NCI-H345 (cell line): ENCODE measurements at regions not wholly inside any gene's neighbourhood (a gene's known extent, or its start where the extent isn't known, plus 50 kb on each side); places are given as distances from the start of the nearest gene placed in this dataset.

Experiments
- DNase-seq: peaks from one replicate; lab custom pipeline; 2025; lab: John Stamatoyannopoulos, UW

DNA sequence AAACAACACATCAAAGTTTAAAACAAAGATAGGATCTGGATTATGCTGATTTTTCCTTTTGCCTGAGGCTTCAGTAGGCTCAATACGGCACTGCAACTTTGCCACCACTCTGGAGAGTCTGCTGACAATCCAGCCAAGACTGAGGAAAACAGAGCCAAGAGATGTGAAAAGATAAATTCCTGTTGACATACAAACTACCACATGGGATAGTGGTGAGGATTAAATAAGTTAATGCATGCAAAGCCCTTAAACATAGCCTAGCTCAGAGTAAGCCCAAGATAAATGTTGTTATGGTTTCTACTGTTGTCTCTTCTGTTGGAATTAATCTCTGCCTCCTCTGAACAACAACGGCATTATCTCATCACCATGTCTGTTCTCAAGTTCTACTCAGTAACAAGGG is 245.9 kb upstream of the LMCD1 start:
- DNase-seq, result no peak

DNA sequence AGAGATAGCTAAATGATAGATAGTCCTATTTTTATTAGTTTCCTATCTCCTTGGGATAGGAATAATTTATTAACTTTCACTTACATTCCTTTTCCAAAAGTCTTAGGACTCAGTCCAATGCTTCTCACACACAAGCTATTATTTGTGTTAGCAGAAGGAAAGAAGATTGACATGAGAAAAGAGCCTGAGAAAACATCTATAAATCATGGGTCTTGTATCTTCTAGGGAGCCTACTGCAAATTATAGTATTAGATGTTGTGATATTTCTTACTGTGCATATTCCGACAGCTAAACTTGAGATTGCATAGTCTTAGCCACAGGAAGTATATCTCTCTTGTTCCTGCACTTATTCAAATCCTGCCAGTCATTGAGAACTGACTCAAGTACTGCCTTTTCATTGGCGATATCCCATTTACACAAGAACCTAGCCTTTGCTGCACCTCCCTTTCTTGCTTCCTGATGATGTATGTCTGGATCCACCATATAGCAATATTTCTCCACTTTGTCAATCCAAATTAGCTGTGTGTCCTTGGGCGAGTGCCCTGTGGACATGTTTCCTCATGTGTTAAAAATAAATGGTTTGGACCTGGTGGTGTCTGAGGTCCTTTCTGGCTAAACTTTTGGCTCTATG is 245.1 kb upstream of the LMCD1 start:
- no peak for DNase-seq

DNA sequence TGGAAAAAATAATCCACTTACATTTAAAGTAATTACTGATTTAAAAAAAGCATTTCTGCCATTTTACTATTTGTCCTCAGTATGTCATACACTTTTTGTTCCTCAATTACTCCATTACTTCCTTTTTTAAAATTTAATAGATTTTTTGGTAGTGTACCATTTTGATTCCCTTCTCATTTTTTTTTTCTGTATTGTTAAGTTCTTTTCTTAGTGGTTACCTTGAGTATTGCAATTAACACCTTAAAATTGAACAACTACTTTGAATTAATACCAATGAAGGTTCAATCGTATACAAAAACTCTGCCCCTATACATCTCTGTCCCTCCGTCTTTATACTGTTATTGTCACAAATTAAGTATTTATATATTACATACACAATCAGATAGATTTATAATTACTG is 240.6 kb upstream of the LMCD1 start:
- DNase-seq, result no peak

DNA sequence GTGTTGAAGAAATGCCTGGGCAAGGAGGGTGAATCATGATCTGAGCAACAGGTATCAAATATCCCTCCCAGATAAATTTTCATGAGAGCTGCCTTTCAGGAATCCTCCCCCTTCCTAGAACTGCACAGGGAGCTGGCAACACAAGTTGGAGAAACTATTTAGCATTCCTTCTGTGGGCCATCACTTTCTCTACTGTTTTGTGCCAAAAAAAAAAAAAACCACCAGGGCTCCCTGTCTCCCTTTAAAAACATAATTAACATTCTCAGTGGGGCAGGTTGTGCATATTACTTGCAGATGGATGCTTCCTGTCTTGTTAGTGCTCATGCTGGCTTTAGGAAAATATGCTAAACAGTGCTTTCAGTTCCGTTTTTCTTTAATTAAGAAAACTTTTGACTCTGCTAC is 234.9 kb upstream of the LMCD1 start:
- no peak for DNase-seq

GRCh38 chr3:8273479-8273878 is 228.1 kb upstream of the LMCD1 start:
- no peak for DNase-seq

GRCh38 chr3:8276056-8276455 is 225.6 kb upstream of the LMCD1 start:
- no peak for DNase-seq

DNA sequence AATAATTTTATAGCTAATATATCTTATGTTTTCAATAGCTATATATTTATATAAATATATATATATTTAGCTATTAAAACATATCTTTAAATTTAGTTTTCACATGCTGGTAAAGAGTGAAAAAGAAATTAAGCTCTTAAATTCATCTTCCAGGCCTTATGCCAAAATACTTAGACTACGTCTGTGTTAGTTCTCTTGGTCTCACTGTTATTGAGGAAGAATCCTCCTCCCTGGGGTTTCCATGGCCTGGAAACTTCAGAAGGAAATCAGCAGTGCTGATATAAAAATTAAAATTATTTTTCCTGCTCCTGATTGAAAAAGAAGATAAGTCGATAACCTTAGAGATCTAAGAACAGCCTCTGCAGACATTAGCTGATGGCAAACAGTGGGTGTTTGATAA is 225.1 kb upstream of the LMCD1 start:
- DNase-seq, result no peak

- no peak for DNase-seq
These were observed 223.2 kb upstream of the LMCD1 start for GRCh38 chr3:8278448-8278847.

DNA sequence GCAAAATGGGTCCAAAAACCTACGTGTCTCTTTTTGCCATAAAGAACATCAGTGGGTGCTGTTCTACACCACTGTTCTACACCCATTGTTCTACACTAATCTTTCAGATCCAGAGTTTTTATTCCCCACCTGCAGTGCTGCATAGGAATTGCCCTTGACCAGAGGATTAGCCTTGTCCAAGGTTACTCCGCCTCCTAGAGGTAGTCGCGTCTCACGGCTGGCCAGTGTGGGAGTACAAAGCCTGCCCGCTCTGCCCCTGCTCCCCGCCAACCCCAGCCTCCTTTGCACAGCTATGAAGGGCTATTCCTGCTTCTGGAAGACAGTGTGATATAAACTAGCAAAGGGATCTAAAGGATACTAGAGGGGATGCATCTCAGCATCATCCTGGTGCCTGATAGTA is 222.1 kb upstream of the LMCD1 start:
- DNase-seq, result no peak

DNA sequence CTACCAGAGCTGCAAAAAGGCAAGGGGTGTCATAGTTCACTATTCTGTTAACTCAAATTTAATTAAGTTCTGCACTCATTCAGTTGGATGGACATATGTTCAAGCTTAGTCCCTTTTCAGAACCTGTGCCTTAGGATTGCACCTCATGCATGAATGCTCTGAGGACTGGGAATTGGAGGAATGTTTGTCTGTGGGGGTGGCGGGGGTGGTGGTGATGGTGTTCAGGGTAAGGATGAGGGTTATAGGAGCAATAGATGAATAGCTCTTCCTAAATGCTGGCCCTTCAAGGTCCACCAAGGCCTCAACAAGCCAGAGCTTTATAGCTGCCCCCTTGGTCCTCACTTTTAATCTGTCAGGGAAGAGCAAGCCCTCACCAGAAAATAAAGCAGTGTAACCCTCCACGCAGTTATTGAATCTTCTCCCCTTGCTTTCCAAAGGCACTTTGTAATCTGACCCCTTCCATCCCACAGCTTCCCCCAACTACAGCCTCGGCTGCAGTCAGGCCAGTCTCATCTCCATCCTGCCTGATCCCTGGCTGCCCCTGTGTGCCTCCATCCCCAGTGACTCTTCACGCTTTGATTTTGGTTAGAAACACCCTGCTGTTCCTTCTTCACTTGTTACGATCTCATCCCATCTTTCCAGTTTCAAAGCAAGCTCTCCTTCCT is 221.6 kb upstream of the LMCD1 start:
- no peak for DNase-seq

GRCh38 chr3:8282541-8283165 is 219.0 kb upstream of the LMCD1 start:
- no peak for DNase-seq

DNA sequence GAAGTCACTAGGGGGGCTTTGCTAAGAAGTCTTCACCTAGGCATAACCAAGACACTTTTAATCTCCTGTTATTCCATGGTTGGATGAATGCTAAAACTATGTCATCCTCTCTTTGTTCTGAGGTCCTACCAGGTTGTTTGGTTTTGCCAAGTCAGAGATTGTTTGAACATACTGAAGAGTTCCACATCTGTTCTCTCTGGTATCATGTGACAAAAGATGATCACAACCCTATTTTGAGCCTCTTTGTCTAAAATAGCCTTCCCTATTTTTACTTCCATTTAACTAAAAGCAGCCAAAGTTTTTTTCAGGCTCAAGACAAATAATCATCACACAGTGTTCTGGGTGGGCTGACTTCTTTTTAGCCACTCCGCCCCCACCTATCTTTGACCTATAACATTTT is 218.4 kb upstream of the LMCD1 start:
- no peak for DNase-seq

GRCh38 chr3:8286086-8286485 is 215.5 kb upstream of the LMCD1 start:
- no peak for DNase-seq

DNA sequence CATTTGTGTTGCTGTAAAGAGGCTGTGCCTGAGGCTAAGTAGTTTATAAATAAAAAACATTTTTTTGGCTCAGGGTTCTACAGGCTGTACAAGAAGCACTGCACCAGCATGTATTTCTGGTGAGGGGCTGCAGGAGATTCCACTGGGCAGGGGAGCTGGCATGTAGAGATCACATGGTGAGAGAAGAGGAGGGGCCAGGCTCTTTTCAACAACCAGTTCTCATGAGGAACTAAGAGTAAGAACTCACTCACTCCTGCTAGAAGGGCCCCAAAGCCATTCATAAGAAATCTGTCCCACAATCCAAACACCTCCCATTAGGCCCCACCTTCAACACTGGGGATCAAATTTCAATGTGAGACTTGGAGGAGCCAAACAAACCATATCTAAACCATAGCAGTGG is 214.9 kb upstream of the LMCD1 start:
- DNase-seq, result no peak

DNA sequence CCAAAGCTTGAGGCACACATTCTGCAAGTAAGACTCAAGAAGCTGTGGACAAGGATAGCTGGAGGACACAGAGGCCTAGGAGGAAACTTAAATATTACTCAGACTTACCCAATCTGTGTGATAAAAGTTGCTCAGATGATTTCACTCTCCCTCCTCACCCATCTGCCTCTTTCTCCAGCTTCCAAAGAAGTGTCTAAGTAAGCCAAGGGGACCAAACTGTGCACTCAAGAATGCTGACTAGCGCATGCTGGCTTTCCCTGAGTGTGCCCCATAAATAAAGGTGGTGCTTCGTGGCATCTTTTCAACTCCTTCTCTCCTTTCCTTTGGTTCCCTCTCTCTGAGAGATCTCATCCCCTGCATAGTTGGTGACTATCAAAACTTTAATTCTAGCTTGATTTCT is 211.0 kb upstream of the LMCD1 start:
- DNase-seq, result no peak

DNA sequence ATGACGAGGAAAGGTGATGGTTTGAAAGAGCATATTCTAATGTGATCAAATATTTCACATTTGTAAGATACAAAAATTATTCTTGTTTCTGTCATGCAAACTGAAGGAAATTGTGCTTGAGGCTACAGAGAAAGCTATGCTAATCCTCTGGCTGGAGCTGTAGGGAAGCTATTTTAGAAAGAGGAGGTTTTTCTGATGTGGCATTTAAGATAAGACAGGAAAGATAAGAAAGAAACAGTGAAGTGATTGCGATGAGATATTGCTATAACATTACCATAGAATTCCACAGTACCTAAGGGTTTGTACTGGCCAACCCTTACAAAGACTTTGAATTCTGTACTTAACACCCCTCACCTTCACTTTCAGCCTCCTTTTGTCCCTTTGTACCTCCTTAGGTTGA is 205.2 kb upstream of the LMCD1 start:
- DNase-seq, result no peak

- DNase-seq, result peak; percentile 32
These were observed 203.3 kb upstream of the LMCD1 start for GRCh38 chr3:8298021-8298954.

DNA sequence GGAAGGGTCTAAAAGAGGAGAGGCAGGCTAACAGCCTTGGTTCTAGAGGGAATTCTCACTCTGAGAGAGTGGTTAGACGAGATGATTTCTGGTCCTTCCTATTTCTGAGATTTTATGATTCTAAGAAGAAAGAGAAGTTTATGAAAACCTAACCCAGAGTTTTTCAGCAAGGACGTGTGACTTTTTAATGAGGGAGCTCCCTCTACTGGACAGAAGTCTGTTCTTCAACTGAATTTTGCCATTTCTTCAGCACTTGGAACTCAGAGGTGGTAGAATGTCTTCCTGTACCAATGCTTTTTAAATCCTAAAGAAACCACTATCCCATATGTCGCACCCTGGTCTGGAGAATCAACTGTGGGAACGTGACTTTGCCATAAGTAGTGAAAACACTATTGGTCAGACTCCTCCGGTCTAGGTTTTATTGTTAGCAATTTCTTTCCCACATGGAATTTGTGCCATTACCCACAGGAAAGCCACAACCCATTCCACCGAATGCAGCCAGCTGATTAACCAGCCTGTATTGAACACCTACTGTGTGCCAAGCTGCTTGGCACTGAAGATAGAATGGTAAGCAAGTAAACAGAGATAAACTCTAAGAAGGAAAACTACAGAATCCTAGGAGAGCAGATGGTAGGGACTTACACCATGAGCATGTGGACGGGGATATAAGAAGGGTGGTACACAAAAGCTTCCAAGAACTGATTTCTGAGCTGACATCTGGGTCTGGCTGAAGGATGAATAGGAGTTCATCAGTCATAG is 199.5 kb upstream of the LMCD1 start:
- DNase-seq, result peak; percentile 16

DNA sequence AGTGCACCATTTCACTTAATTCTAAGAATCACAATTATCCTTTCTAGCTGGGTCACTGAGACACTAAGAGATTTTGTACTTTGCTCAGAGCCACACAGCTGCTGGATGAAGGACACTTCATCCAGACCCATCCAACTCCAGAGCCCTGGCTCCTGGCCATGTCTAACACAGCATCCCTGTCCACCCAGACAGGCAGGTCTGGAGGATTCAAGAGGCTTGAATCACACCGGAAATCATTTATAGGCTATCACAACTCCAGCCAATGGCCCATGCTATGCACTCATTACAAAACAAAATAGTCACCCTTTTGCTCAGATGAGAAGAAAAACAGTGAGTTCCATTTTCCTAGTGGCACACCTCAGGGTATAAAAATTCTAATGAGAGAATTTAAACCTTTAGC is 198.2 kb upstream of the LMCD1 start:
- DNase-seq, result no peak

DNA sequence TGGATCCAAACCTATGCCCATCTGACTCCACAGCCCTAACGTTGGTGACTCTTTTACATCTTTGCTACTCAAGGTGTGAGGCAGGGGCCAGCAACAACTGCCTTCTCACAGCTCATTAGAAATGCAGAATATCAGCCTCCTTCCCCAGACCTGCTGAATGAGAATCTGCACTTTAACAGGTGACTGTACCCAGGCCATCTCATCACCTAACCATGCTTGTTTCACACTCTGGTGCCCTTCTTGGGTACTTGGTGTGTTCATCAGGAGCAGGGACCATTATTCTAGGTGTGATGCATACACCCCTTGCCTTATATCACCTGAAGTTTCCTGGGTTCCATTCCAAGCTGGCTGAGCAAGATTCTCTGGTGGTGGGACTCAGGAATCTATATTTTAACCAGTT is 196.3 kb upstream of the LMCD1 start:
- no peak for DNase-seq

DNA sequence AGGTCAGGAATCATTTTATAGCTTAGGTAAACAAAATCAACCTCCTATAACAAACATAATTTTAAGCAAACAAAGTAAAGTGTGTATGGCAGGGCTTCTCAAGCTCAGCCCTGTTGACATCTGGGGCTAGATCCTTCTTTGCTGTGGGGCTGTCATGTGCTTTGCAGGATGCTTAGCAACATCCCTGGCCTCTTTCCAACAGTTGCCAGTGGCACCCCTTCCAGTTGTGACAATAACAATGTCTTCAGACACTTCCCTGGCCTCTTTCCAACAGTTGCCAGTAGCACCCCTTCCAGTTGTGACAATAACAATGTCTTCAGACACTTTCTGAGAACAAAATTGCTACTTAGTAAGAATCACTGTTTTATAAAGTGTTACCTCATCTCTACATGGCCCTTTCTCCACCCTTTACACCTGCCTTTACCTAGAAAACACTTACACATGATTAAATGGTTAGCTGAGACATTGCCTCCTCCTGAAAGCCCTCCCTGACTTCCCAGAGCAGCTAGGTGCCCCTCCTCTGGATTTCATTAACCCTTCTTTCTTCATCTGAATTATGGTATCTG is 194.0 kb upstream of the LMCD1 start:
- peak; percentile 85 for DNase-seq

DNA sequence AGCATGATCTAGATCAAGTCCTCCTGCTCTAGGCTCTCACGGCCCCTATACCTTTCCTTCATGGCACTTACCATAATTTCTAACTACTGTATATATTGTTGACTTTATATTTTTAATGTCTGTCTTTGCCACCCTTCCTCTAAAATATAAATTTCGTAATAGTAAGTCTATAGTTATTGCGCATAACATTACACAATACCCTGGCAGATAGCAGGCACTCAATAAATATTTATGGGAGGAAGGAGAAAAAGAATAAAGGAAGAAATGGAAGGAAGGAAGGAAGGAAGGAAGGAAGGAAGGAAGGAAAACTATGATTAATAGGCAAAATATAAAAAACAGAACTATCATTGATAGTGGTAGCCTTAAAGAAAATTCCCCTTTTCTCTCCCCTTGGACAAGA is 190.3 kb upstream of the LMCD1 start:
- no peak for DNase-seq
